Activated CD8-positive, alpha-beta memory T cell treated with anti-CD3 and anti-CD28 coated beads for 1 hour (primary cell): ENCODE measurements at regions not wholly inside any gene's neighbourhood (a gene's known extent, or its start where the extent isn't known, plus 50 kb on each side); places are given as distances from the start of the nearest gene placed in this dataset.

Experiments used
- DNase-seq, 2 donors: peaks; one replicate each; pipeline ENCODE4 v3.0.0-alpha.2; 2020; ENCODE audit warnings: low read depth in 1 of 2; ENCODE audit errors: extremely low read depth in 1 of 2

GRCh38 chr3:178291574-178292370, 244.5 kb upstream of the KCNMB2 start:
- no peak for DNase-seq

GRCh38 chr3:178295292-178295912, 240.8 kb upstream of the KCNMB2 start:
- no peak for DNase-seq

- DNase-seq = no peak
Observed at GRCh38 chr3:178297199-178297598, 239.0 kb upstream of the KCNMB2 start.

DNA sequence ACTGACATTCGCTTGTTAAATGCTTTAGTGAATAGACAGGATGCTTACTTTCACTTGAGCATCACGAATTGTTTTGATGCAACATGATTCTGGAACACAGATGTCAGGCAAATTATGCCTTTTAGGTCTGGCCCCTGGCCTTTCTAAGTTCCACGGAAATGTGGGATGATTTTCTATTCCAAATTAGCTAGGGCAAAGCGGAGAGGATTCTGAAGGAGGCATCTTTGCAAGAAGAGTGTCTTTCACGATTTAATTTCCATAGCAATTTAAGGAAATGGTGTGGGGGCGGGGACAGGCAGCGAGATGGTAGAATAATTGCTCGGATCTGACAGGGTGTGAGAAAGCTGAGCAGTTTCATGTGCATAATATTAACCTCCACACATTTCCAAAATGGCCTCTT, 238.5 kb upstream of the KCNMB2 start:
- no peak for DNase-seq

- no peak for DNase-seq
Observed at GRCh38 chr3:178300441-178300959, 235.7 kb upstream of the KCNMB2 start.

- DNase-seq = no peak
Observed at GRCh38 chr3:178302966-178303930, 233.0 kb upstream of the KCNMB2 start.

GRCh38 chr3:178304758-178305467, 231.3 kb upstream of the KCNMB2 start:
- no peak for DNase-seq

DNA sequence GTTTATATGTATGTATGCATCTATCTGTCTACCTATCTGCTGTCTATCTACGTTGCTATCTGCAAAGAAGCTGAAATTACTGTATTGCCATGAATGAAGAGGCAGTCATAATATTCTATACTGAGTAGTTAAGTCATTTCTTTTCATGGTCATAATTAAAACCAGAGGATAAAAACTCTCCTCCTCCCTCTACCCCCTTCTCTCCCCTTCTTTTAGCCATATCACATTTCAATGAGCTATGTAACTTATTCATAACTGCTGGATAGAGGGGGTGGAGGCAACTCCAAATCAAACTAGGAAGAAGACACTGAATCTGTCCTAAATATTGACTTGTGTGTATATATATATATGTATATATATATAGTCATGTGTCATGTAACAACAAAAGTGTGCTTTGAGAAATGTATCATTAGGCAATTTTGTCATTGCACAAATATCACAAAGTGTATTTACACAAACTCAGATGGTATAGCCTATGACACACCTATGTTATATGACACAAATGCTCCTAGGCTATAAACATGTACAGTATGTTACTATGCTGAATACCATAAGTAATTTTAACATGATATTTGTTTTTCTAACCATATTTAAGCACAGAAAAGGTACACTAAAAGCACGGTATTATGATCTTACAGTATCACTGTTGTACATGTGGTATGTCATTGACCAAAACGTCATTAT, 229.7 kb upstream of the KCNMB2 start:
- DNase-seq = no peak

- DNase-seq = no peak
Observed at GRCh38 chr3:178308771-178309170, 227.5 kb upstream of the KCNMB2 start.

GRCh38 chr3:178310949-178311348, 225.3 kb upstream of the KCNMB2 start:
- no peak for DNase-seq

DNA sequence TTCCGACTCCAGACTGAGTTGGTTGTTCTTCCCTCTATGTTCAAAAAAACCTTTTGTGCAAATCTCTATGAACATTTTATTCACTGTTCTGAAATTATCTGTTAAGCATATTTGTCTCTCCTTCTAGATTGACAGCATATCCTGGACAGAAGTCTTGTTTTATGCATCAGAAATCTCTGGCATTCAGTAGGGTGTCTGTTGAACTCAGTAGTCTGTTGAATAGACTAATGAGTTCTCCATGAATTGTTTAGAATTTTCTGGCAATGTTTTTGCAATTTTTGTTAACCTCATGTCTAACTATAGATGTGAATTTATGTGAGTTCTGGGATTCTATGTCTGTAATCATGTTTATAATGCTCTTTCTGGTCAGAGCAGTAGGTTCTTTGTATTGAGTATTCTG, 222.5 kb upstream of the KCNMB2 start:
- no peak for DNase-seq

- DNase-seq = no peak
Observed at GRCh38 chr3:178318340-178318739, 217.9 kb upstream of the KCNMB2 start.

DNA sequence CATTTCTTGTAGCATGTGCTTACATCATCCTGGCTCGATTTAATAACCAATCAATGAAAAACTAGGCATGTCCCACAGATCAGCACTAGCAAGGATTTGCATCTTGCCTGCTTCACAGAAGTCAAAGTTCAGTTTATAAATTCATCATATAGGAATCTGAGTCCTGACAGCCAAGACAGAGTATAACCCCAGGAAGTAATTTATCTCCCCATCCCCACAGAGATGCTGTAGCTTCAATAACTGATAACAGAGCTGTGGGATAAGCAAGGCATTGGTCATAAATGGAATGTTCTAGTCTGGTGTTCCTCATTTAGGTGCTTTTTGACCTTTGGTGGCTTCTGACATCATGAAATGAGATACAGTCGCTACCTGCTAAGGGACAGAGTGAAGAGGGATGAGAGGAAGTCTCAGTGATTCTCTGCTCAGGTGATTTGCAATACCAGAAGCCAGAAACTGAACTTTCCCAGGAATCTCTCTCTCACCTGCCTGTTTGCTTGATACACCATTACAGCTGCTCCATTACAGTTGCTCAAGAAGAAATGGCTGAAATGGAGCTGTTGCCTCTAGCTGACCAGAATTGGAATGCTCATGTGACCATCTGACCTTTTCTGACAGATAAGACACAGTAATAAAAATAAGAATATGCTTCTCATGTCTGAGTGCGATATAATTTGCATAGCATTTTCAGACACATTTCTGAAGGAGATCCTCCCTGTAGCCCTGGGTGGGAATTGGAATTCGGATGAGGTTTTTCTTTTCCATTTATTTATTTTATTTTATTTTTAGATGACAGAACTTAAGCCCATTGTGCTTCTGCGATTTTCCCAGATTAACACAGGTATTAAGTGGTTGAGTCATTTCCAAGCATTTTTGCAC, 217.1 kb upstream of the KCNMB2 start:
- DNase-seq = no peak

DNA sequence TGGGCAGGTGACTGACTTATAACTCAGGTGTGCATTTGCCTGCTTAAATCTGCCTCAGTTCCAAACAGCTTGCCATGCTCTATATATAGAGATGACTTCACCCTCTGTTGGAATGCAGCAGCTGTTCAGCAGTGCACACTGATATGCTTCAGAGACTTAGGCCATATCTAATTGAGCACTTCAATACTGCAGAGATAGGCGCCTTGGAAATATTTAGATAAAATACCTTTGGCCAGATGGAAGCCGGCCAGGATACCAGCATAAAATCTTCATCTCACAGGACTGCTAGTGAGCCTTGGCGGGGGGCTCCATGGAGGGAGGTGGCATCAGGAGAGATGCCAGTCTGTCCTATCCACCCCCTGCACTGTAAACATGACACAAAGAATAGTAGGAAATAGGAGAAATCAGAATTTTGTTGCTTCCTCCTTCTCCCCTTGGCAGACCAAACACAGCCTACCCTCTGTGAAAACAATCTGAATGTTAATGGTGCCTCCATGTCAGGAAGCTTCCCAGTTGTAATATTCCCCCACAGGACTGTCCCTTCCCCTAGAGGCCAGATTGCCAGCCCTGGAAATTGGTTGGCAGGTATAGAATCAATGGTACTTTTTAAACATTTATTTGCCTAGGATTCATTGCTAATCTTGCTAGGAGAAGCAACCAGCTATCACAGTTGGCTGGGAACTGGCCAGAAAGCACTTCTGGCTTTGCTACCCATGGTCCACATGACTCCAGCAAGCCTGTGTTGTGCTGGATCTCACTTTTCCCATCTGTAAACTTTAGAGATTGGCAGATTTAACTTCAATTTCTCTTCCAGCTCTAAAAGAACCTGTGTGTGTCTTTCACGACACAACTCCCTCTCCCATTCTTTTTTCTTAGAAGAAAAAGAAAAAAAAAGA, 215.5 kb upstream of the KCNMB2 start:
- DNase-seq = no peak

GRCh38 chr3:178324356-178324755, 211.9 kb upstream of the KCNMB2 start:
- DNase-seq = no peak

- DNase-seq = no peak
Observed at GRCh38 chr3:178325330-178325729, 210.9 kb upstream of the KCNMB2 start.

DNA sequence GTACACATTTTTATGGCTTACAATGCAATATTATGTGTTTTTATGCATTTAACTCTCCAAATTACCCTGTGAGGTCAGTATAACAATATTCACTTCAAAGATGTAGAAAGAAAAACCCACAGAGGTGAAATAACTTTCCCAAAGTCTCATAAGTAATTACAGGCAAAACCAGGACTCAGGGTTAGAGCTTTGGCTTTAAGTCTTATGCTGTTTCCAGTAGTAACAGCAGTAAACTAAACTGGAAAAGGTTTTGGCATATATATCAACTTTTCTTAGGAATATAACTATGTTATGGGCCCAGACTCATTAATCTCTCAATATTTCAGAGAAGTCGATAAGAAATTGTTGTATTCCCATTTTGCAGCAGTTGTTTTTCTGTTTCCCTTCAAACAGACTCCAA, 206.3 kb upstream of the KCNMB2 start:
- DNase-seq = no peak

GRCh38 chr3:178334239-178334638, 202.0 kb upstream of the KCNMB2 start:
- DNase-seq = no peak
